HepG2 (cell line): ENCODE measurements at regions not wholly inside any gene's neighbourhood (a gene's known extent, or its start where the extent isn't known, plus 50 kb on each side); places are given as distances from the start of the nearest gene placed in this dataset.

Experiments
- ATAC-seq: fragments of 200-7000 bp; cut with Tn5 transposase; 3 replicates; pipeline ENCODE4 v1.9.1; 2020; ENCODE audit warnings: mild to moderate bottlenecking, moderate library complexity
- BruUV-seq: library from RNA; stranded (reverse); fragments of 400-500 nt; replicated peaks from 2 replicates; lab custom pipeline; 2021; lab: Mats Ljungman, UMichigan
- CTCF ChIA-PET: fragments of 300-600 bp; formaldehyde crosslinking; extraction: SDS; loops from one replicate; lab custom pipeline; 2021; ENCODE audit warnings: low total read pairs, inconsistent platforms, low intra/inter-chr PET ratio; lab: Yijun Ruan, JAX
- POLR2A ChIA-PET: fragments of 350-600 bp; sonication (Branson Sonifier 250); formaldehyde crosslinking; loops from one replicate; lab custom pipeline; 2020; ENCODE audit warnings: antibody characterized with exemption, inconsistent platforms; lab: Yijun Ruan, JAX
- DNase-seq: peaks from one replicate; pipeline ENCODE4 v3.0.0-alpha.2; 2015; ENCODE audit warnings: low spot score
- FAIRE-seq: peaks from 3 replicates; lab custom pipeline; 2011; peaks lifted over from hg19 to GRCh38; lab: Jason Lieb, UNC
- H2AFZ ChIP-seq: one replicate; pipeline ENCODE4 v1.6.1; 2011; ENCODE audit warnings: low read length, inconsistent platforms
- H3K27ac ChIP-seq: fragments of 300-600 bp; 3 replicates; pipeline ENCODE4 v1.8.0; 2011; ENCODE audit warnings: mixed run types, mild to moderate bottlenecking, mixed read lengths, low read length, inconsistent platforms; ENCODE audit not compliant: insufficient read depth; ENCODE audit errors: extremely low read length
- H3K27me3 ChIP-seq, 2 experiments: fragments of 200-600 bp in 1 of 2; 2 replicates in 1 of 2; 3 replicates in 1 of 2; pipeline versions ENCODE4 v1.6.0 to v1.8.0; 2011; ENCODE audit warnings: low read length in 2 of 2, mild to moderate bottlenecking in 2 of 2, moderate library complexity in 2 of 2, inconsistent platforms in 1 of 2; ENCODE audit not compliant: insufficient read depth in 2 of 2, control insufficient read depth in 1 of 2
- H3K36me3 ChIP-seq, 2 experiments: fragments of 200-600 bp in 1 of 2; replicated peaks in 1 of 2; 2 replicates in 1 of 2; 3 replicates in 1 of 2; pipeline versions ENCODE4 v1.5.1 to v1.8.0; 2011; ENCODE audit warnings: low read length in 2 of 2, inconsistent platforms in 1 of 2; ENCODE audit not compliant: insufficient read depth in 2 of 2, control insufficient read depth in 1 of 2
- H3K4me1 ChIP-seq: 2 replicates; pipeline ENCODE4 v1.5.1; 2012; ENCODE audit warnings: low read length, inconsistent platforms; ENCODE audit not compliant: insufficient read depth
- H3K4me2 ChIP-seq: 2 replicates; pipeline ENCODE4 v1.6.0; 2011; ENCODE audit warnings: low read depth, low read length, inconsistent platforms
- H3K4me3 ChIP-seq, 3 experiments: fragments of 200-600 bp in 1 of 3; sonication (generic), shearing (Covaris generic) in 1 of 3; replicated peaks in 1 of 3; 2 replicates each; pipeline ENCODE4 v1.5.1; 2011 to 2016; ENCODE audit warnings: low read length in 3 of 3, inconsistent platforms in 2 of 3, low read depth in 2 of 3, mild to moderate bottlenecking in 2 of 3, control low read depth in 1 of 3, mixed read lengths in 1 of 3; ENCODE audit not compliant: insufficient read depth in 1 of 3
- H3K79me2 ChIP-seq: one replicate; pipeline ENCODE4 v1.6.1; 2011; ENCODE audit warnings: low read length, inconsistent platforms; ENCODE audit not compliant: insufficient read depth
- H3K9ac ChIP-seq: 2 replicates; pipeline ENCODE4 v1.6.0; 2011; ENCODE audit warnings: mild to moderate bottlenecking, low read depth, low read length, inconsistent platforms; ENCODE audit not compliant: insufficient read depth
- H3K9me3 ChIP-seq: 2 replicates; pipeline ENCODE4 v1.5.1; 2012; ENCODE audit warnings: mild to moderate bottlenecking, low read length
- H4K20me1 ChIP-seq: 2 replicates; pipeline ENCODE4 v1.6.0; 2011; ENCODE audit warnings: inconsistent platforms, mild to moderate bottlenecking, low read length, moderate library complexity; ENCODE audit not compliant: insufficient read depth
- ETV5 ChIP-seq: IDR thresholded peaks from 2 replicates; pipeline ENCODE4 v1.6.1; 2018; ENCODE audit warnings: missing biosample characterization, missing genetic modification reagents, inconsistent platforms, borderline replicate concordance
- ETV6 ChIP-seq: sonication (generic); formaldehyde crosslinking; conservative IDR thresholded peaks from 2 replicates; pipeline ENCODE4 v1.4.0; 2020; ENCODE audit warnings: missing genetic modification reagents
- HDAC2 ChIP-seq: sonication (generic); formaldehyde crosslinking; IDR thresholded peaks from 2 replicates; pipeline ENCODE4 v1.4.0; 2020; ENCODE audit warnings: missing genetic modification reagents
- ISL2 ChIP-seq: sonication (generic); formaldehyde crosslinking; IDR thresholded peaks from 2 replicates; pipeline ENCODE4 v1.5.0; 2020; ENCODE audit warnings: missing genetic modification reagents
- NCOA5 ChIP-seq: sonication (generic); formaldehyde crosslinking; IDR thresholded peaks from 2 replicates; pipeline ENCODE4 v1.4.0; 2020; ENCODE audit warnings: missing genetic modification reagents
- NFYC ChIP-seq: IDR thresholded peaks from 2 replicates; pipeline ENCODE4 v1.6.1; 2016; ENCODE audit warnings: missing genetic modification reagents, missing compliant biosample characterization
- NR2C2 ChIP-seq: sonication (generic); formaldehyde crosslinking; IDR thresholded peaks from 2 replicates; pipeline ENCODE4 v1.4.0; 2020; ENCODE audit warnings: missing genetic modification reagents, mild to moderate bottlenecking, moderate library complexity, borderline replicate concordance
- POLR2A ChIP-seq, 2 experiments: IDR thresholded peaks; 2 replicates each; pipeline ENCODE4 v1.6.1; 2011; ENCODE audit warnings: low read depth in 2 of 2, low read length in 2 of 2, mild to moderate bottlenecking in 1 of 2, moderate library complexity in 1 of 2; ENCODE audit not compliant: insufficient read depth in 1 of 2
- SMAD1 ChIP-seq: sonication (generic); formaldehyde crosslinking; IDR thresholded peaks from 2 replicates; pipeline ENCODE4 v1.4.0; 2020; ENCODE audit warnings: missing genetic modification reagents, low read depth, mild to moderate bottlenecking, borderline replicate concordance
- TAF15 ChIP-seq: fragments of 200-400 bp; formaldehyde crosslinking; IDR thresholded peaks from one replicate; pipeline ENCODE4 v1.6.1; 2018; ENCODE audit warnings: mild to moderate bottlenecking, low read depth, low read length; ENCODE audit not compliant: poor library complexity, severe bottlenecking
- TARDBP ChIP-seq: sonication (generic); formaldehyde crosslinking; IDR thresholded peaks from 2 replicates; pipeline ENCODE4 v1.8.0; 2022; ENCODE audit warnings: mild to moderate bottlenecking, missing genetic modification reagents
- TBP ChIP-seq: sonication (generic); formaldehyde crosslinking; IDR thresholded peaks from 2 replicates; pipeline ENCODE4 v1.5.0; 2020; ENCODE audit warnings: missing genetic modification reagents
- TBX3 ChIP-seq: fragments of 450-650 bp; IDR thresholded peaks from 2 replicates; pipeline ENCODE4 v1.6.1; 2017; ENCODE audit warnings: antibody characterized with exemption, mild to moderate bottlenecking, inconsistent platforms, borderline replicate concordance
- ZNF207 ChIP-seq: fragments of 450-650 bp; IDR thresholded peaks from 2 replicates; pipeline ENCODE4 v1.6.1; 2016; ENCODE audit warnings: antibody characterized with exemption, borderline replicate concordance
- ZNF549 ChIP-seq: sonication (generic); formaldehyde crosslinking; IDR thresholded peaks from 2 replicates; pipeline ENCODE4 v1.5.0; 2020; ENCODE audit warnings: missing genetic modification reagents
- ZNF567 ChIP-seq: sonication (generic); formaldehyde crosslinking; IDR thresholded peaks from 2 replicates; pipeline ENCODE4 v1.8.1; 2023; ENCODE audit warnings: mild to moderate bottlenecking, missing genetic modification reagents, borderline replicate concordance
- WGBS: methylation state at CpG from one replicate; pipeline ENCODE4 v1.1.6; 2017; ENCODE audit warnings: low lambda C conversion rate; 5-methylcytosine and 5-hydroxymethylcytosine counted together
- in situ Hi-C: cut with HindIII; loops from 2 replicates; pipeline ENCODE4 v1.10.0; 2017; ENCODE audit warnings: low pct_unique_long_range_greater_than_20kb; ENCODE audit not compliant: extremely low pct_ligation_motif_present
- intact Hi-C: fragments of 100-400 bp; cut with micrococcal nuclease; formaldehyde crosslinking; loops from one replicate; pipeline ENCODE4 v1.10.0; 2022; ENCODE audit not compliant: unreplicated experiment
- TF ChIP-seq, protein P1 (sequence below): sonication (generic); formaldehyde crosslinking; IDR thresholded peaks from 2 replicates; pipeline ENCODE4 v1.4.0; 2020; ENCODE audit warnings: missing genetic modification reagents, borderline replicate concordance
- TF ChIP-seq, protein P2 (sequence below): sonication (generic); formaldehyde crosslinking; IDR thresholded peaks from 2 replicates; pipeline ENCODE4 v1.4.0; 2020; ENCODE audit warnings: low read depth, mild to moderate bottlenecking, missing genetic modification reagents

GRCh38 chr18:1653873-1654272 is 749.2 kb downstream of the ADCYAP1 start:
- POLR2A ChIA-PET, result no interaction called here

More at GRCh38 chr18:1653873-1654272, 749.2 kb downstream of the ADCYAP1 start:
- no peaks in the 10 kb centered on the region for H4K20me1 ChIP-seq
- no peaks in the 10 kb centered on the region for H3K36me3 ChIP-seq
- no TSS peak for BruUV-seq
- no peak overlapping the region for H3K4me2 ChIP-seq
- H2AFZ ChIP-seq, result no peak overlapping the region
- H3K4me3 ChIP-seq, result no peak overlapping the region
- FAIRE-seq (no peak), DNase-seq (no peak), ATAC-seq (no peak)
- CTCF ChIA-PET, result no interaction called here
- no peaks in the 10 kb centered on the region for H3K9me3 ChIP-seq
- in situ Hi-C loops, result loop anchor here (25.0 kb wide), 1 partner anchor 792 kb away; no protein-coding TSS in a partner anchor
- H3K79me2 ChIP-seq, result no peaks in the 10 kb centered on the region
- 13% methylated on average over 4 of the region's 4 CpGs for WGBS
- H3K9ac ChIP-seq, result no peak overlapping the region
- TF ChIP-seq ETV5 (CRISPR knock-in tag) (no peak), NR2C2 (CRISPR knock-in tag) (no peak), TAF15 (no peak), ISL2 (CRISPR knock-in tag) (no peak), ETV6 (CRISPR knock-in tag) (no peak), ZNF549 (CRISPR knock-in tag) (no peak), POLR2A (IDR thresholded peaks at IDR 0.05; ENCODE audit: insufficient read depth in 1 of 2, low read depth in 2 of 2, low read length in 2 of 2) (no peak), ZNF207 (no peak), ZNF567 (CRISPR knock-in tag) (no peak), HDAC2 (CRISPR knock-in tag) (no peak), SMAD1 (no peak), NFYC (CRISPR knock-in tag) (no peak), TBP (no peak), NCOA5 (CRISPR knock-in tag) (no peak), TBX3 (no peak), TARDBP (no peak)
- TF ChIP-seq, protein P1, sequence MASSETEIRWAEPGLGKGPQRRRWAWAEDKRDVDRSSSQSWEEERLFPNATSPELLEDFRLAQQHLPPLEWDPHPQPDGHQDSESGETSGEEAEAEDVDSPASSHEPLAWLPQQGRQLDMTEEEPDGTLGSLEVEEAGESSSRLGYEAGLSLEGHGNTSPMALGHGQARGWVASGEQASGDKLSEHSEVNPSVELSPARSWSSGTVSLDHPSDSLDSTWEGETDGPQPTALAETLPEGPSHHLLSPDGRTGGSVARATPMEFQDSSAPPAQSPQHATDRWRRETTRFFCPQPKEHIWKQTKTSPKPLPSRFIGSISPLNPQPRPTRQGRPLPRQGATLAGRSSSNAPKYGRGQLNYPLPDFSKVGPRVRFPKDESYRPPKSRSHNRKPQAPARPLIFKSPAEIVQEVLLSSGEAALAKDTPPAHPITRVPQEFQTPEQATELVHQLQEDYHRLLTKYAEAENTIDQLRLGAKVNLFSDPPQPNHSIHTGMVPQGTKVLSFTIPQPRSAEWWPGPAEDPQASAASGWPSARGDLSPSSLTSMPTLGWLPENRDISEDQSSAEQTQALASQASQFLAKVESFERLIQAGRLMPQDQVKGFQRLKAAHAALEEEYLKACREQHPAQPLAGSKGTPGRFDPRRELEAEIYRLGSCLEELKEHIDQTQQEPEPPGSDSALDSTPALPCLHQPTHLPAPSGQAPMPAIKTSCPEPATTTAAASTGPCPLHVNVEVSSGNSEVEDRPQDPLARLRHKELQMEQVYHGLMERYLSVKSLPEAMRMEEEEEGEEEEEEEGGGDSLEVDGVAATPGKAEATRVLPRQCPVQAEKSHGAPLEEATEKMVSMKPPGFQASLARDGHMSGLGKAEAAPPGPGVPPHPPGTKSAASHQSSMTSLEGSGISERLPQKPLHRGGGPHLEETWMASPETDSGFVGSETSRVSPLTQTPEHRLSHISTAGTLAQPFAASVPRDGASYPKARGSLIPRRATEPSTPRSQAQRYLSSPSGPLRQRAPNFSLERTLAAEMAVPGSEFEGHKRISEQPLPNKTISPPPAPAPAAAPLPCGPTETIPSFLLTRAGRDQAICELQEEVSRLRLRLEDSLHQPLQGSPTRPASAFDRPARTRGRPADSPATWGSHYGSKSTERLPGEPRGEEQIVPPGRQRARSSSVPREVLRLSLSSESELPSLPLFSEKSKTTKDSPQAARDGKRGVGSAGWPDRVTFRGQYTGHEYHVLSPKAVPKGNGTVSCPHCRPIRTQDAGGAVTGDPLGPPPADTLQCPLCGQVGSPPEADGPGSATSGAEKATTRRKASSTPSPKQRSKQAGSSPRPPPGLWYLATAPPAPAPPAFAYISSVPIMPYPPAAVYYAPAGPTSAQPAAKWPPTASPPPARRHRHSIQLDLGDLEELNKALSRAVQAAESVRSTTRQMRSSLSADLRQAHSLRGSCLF (CRISPR knock-in tag), result no peak
- TF ChIP-seq, protein P2, sequence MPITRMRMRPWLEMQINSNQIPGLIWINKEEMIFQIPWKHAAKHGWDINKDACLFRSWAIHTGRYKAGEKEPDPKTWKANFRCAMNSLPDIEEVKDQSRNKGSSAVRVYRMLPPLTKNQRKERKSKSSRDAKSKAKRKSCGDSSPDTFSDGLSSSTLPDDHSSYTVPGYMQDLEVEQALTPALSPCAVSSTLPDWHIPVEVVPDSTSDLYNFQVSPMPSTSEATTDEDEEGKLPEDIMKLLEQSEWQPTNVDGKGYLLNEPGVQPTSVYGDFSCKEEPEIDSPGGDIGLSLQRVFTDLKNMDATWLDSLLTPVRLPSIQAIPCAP (CRISPR knock-in tag), result no peak
- TF ChIP-seq, all 625 proteins: peak for 0
- no peaks in the 10 kb centered on the region for H3K27me3 ChIP-seq
- no peaks in the 10 kb centered on the region for H3K4me1 ChIP-seq
- no peak overlapping the region for H3K27ac ChIP-seq
- intact Hi-C loops, result no loop called here
